NT2/D1 (cell line): ENCODE measurements at regions not wholly inside any gene's neighbourhood (a gene's known extent, or its start where the extent isn't known, plus 50 kb on each side); places are given as distances from the start of the nearest gene placed in this dataset.

Experiments used
- SUZ12 ChIP-seq: IDR thresholded peaks from 2 replicates; pipeline ENCODE4 v1.6.1; 2011; ENCODE audit not compliant: insufficient read length, insufficient read depth; ENCODE audit errors: extremely low read depth
- YY1 ChIP-seq: IDR thresholded peaks from 2 replicates; pipeline ENCODE4 v1.6.1; 2011; ENCODE audit not compliant: insufficient read length, insufficient read depth

DNA sequence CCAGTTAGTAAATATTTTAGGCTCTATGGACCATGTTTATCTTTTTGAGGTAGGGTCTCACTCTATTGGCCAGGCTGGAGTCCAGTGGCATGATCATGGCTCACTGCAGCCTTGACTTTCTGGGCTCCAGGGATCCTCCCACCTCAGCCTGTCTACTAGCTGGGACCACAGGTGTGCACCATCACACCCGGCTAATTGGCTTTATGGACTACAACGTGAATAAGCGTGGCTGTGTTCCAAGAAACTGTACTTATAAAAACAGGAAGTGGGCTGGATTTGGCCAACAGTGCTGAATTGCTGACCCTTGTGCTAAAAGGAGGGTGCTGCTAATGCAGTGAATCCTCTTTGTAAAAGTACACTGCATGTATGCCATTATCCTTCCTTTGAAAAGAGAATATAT lies 111.7 kb upstream of the CDK13 start:
- TF ChIP-seq SUZ12, result no peak
- no peak for TF ChIP-seq YY1
